DOHH2 (cell line): ENCODE measurements at regions not wholly inside any gene's neighbourhood (a gene's known extent, or its start where the extent isn't known, plus 50 kb on each side); places are given as distances from the start of the nearest gene placed in this dataset.

ENCODE experiments used
- H3F3A ChIP-seq: fragments of 200-600 bp; sonication (generic), shearing (Covaris generic); 2 replicates; pipeline ENCODE4 v1.6.0; 2016; ENCODE audit warnings: antibody characterized with exemption, mild to moderate bottlenecking; ENCODE audit not compliant: control insufficient read depth, insufficient read depth
- H3K27ac ChIP-seq: fragments of 200-600 bp; sonication (generic); 2 replicates; pipeline ENCODE4 v1.5.1; 2014; ENCODE audit warnings: low read depth, mild to moderate bottlenecking, low read length, moderate library complexity
- H3K27me3 ChIP-seq: fragments of 200-600 bp; sonication (generic); 2 replicates; pipeline ENCODE4 v1.6.1; 2014; ENCODE audit warnings: mild to moderate bottlenecking, low read length, mixed read lengths; ENCODE audit not compliant: control insufficient read depth
- H3K36me3 ChIP-seq: fragments of 200-600 bp; sonication (generic); 2 replicates; pipeline ENCODE4 v1.6.1; 2014; ENCODE audit warnings: mild to moderate bottlenecking, low read length, moderate library complexity, mixed read lengths; ENCODE audit not compliant: control insufficient read depth
- H3K4me1 ChIP-seq: fragments of 200-600 bp; sonication (generic); 2 replicates; pipeline ENCODE4 v1.6.1; 2014; ENCODE audit warnings: mild to moderate bottlenecking, low read length, mixed read lengths; ENCODE audit not compliant: control insufficient read depth
- H3K4me2 ChIP-seq: fragments of 200-600 bp; sonication (generic); 2 replicates; pipeline ENCODE4 v1.6.0; 2014; ENCODE audit warnings: mild to moderate bottlenecking, low read length, moderate library complexity
- H3K4me3 ChIP-seq: fragments of 200-600 bp; sonication (generic); 2 replicates; pipeline ENCODE4 v1.5.1; 2014; ENCODE audit warnings: mild to moderate bottlenecking, low read length, mixed read lengths
- H3K79me2 ChIP-seq: fragments of 200-600 bp; sonication (generic); 2 replicates; pipeline ENCODE4 v1.6.1; 2014; ENCODE audit warnings: mild to moderate bottlenecking, low read length, mixed read lengths; ENCODE audit not compliant: control insufficient read depth
- H3K9me2 ChIP-seq: fragments of 200-600 bp; sonication (generic); replicated peaks from 2 replicates; pipeline ENCODE4 v1.6.1; 2014; ENCODE audit warnings: mild to moderate bottlenecking, low read length, mixed read lengths; ENCODE audit not compliant: control insufficient read depth
- H3K9me3 ChIP-seq: fragments of 200-600 bp; sonication (generic); 2 replicates; pipeline ENCODE4 v1.6.1; 2014; ENCODE audit warnings: antibody characterized with exemption, low read length, mixed read lengths; ENCODE audit not compliant: control insufficient read depth, insufficient read depth
- H4K20me1 ChIP-seq: fragments of 200-600 bp; sonication (generic); 2 replicates; pipeline ENCODE4 v1.6.0; 2014; ENCODE audit warnings: low read depth, mild to moderate bottlenecking, antibody characterized with exemption, low read length, moderate library complexity; ENCODE audit not compliant: control insufficient read depth, insufficient read depth
- EZH2phosphoT487 ChIP-seq: fragments of 200-600 bp; sonication (generic); IDR thresholded peaks from 2 replicates; pipeline ENCODE4 v1.6.1; 2017; ENCODE audit warnings: borderline replicate concordance, mild to moderate bottlenecking, antibody characterized with exemption, low read length, moderate library complexity, mixed read lengths
- TF ChIP-seq, protein P1 (sequence below): fragments of 200-600 bp; sonication (generic); IDR thresholded peaks from one replicate; pipeline ENCODE4 v1.5.1; 2014; ENCODE audit warnings: antibody characterized with exemption, mild to moderate bottlenecking, low read depth, low read length; ENCODE audit not compliant: poor library complexity, severe bottlenecking

DNA sequence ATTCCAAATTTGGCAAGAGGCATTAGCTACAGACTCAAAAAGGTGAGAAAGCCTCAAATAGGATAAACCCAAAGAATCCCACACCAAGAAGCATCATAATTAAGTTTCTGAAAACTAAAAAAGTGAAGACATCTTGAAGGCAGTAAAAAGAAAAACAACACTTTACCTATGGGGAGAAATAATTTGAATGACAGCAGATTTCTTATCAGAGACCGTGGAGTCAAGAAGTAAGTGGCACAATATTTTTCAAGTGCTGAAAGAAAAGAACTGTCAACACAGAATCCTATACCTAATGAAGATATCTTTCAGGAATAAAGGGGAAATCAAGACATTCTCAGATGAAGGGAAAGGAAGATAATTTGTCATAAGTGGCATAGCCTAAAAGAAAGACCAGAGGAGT, 193.3 kb upstream of the CHD6 start:
- no peak overlapping the region for H3K4me3 ChIP-seq
- H3F3A ChIP-seq = no peaks in the 10 kb centered on the region
- no peaks in the 10 kb centered on the region; the same call in 1 of the 2 replicates for H3K9me3 ChIP-seq
- no peak for TF ChIP-seq EZH2phosphoT487
- TF ChIP-seq, protein P1, sequence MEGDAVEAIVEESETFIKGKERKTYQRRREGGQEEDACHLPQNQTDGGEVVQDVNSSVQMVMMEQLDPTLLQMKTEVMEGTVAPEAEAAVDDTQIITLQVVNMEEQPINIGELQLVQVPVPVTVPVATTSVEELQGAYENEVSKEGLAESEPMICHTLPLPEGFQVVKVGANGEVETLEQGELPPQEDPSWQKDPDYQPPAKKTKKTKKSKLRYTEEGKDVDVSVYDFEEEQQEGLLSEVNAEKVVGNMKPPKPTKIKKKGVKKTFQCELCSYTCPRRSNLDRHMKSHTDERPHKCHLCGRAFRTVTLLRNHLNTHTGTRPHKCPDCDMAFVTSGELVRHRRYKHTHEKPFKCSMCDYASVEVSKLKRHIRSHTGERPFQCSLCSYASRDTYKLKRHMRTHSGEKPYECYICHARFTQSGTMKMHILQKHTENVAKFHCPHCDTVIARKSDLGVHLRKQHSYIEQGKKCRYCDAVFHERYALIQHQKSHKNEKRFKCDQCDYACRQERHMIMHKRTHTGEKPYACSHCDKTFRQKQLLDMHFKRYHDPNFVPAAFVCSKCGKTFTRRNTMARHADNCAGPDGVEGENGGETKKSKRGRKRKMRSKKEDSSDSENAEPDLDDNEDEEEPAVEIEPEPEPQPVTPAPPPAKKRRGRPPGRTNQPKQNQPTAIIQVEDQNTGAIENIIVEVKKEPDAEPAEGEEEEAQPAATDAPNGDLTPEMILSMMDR = no peak
- H3K79me2 ChIP-seq = no peaks in the 10 kb centered on the region
- H3K27ac ChIP-seq = no peak overlapping the region
- H3K27me3 ChIP-seq = no peaks in the 10 kb centered on the region
- no peaks in the 10 kb centered on the region for H3K9me2 ChIP-seq
- no peaks in the 10 kb centered on the region for H4K20me1 ChIP-seq
- H3K4me2 ChIP-seq = no peak overlapping the region
- H3K36me3 ChIP-seq = no peaks in the 10 kb centered on the region
- H3K4me1 ChIP-seq = no peaks in the 10 kb centered on the region

DNA sequence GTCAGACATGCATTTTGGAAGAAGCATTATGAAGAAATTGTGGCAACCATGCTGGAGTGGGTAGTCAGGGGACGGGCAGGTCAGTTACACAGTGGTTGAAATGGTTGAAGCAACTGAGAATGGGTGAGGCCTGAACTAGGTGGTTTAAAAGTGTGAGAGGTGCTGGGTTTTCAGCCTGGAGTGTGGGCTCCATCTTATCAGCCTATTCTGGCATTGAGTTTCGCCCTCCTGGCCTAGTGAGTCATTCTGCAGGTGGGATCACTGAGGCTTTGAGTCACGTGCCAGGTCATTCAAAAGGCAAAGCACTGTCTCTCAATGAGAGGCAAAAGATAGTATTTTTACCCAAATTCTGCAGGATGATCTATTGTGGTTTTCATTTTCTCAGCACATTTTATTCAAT, 181.9 kb upstream of the CHD6 start:
- H3K4me2 ChIP-seq = no peak overlapping the region

DNA sequence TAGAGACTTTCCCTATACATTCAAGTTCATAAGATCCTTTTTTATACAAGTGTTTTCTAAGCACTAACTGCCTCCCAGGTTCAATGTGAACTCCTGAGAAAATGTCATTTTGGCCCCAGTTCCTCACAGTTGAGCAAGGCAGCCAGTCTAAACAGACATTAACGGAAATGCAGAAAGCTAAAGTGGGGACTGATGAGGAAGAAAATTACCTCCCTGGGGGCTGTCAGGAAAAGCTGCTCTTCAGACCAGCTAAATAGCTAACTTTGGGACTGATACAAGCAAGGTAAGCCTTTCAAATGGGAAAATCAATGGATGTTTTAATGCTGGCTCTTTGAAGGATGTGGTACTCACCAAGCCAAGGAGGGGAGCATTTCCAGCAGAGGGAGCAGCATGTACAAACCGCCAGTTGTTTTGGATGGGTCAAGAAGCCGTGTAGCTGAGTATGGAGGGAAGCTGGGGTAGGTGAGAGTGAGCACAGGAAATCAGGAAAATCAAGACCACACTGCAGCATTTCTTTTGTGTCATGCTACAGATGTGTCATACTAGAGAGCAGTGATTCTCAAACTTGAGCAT, 180.8 kb upstream of the CHD6 start:
- no peak overlapping the region for H3K27ac ChIP-seq

More for the DNA sequence above, 181.9 kb upstream of the CHD6 start:
- H3K27me3 ChIP-seq = no peaks in the 10 kb centered on the region
- no peak overlapping the region for H3K27ac ChIP-seq
- H3F3A ChIP-seq = no peaks in the 10 kb centered on the region
- no peaks in the 10 kb centered on the region for H4K20me1 ChIP-seq
- H3K4me3 ChIP-seq = no peak overlapping the region
- TF ChIP-seq, protein P1 = no peak
- no peak for TF ChIP-seq EZH2phosphoT487
- no peaks in the 10 kb centered on the region for H3K9me2 ChIP-seq
- H3K9me3 ChIP-seq = no peaks in the 10 kb centered on the region
- H3K79me2 ChIP-seq = no peaks in the 10 kb centered on the region
- no peaks in the 10 kb centered on the region for H3K36me3 ChIP-seq
- no peaks in the 10 kb centered on the region for H3K4me1 ChIP-seq

More for the DNA sequence above, 180.8 kb upstream of the CHD6 start:
- Histone ChIP-seq H3K79me2 (no peaks in the 10 kb centered on the region), H4K20me1 (no peaks in the 10 kb centered on the region), H3K9me2 (no peaks in the 10 kb centered on the region), H3K4me1 (no peaks in the 10 kb centered on the region), H3F3A (no peaks in the 10 kb centered on the region), H3K4me2 (no peak overlapping the region), H3K9me3 (no peaks in the 10 kb centered on the region), H3K36me3 (no peaks in the 10 kb centered on the region), H3K4me3 (no peak overlapping the region), H3K27me3 (no peaks in the 10 kb centered on the region)
- TF ChIP-seq EZH2phosphoT487 = no peak
- TF ChIP-seq, protein P1 = no peak
